Hepatocyte (in vitro differentiated cells): ENCODE measurements at regions not wholly inside any gene's neighbourhood (a gene's known extent, or its start where the extent isn't known, plus 50 kb on each side); places are given as distances from the start of the nearest gene placed in this dataset.

Experiments
- CTCF ChIP-seq: fragments of 200-600 bp; sonication (generic); IDR thresholded peaks from 2 replicates; pipeline ENCODE4 v1.5.1; 2016; ENCODE audit warnings: antibody characterized with exemption, mild to moderate bottlenecking; ENCODE audit not compliant: poor library complexity
- EZH2 ChIP-seq: fragments of 200-600 bp; sonication (generic); IDR thresholded peaks from 2 replicates; pipeline ENCODE4 v1.6.1; 2016; ENCODE audit warnings: antibody characterized with exemption, mild to moderate bottlenecking, borderline replicate concordance

GRCh38 chr6:156718647-156719394 lies 58.4 kb upstream of the ARID1B start:
- no peak for TF ChIP-seq CTCF
- TF ChIP-seq EZH2: no peak
